ENCODE measurements at regions not wholly inside any gene's neighbourhood (a gene's known extent, or its start where the extent isn't known, plus 50 kb on each side); places are given as distances from the start of the nearest gene placed in this dataset.
"Not testable (repeated sequence)": the region's sequence is repeated elsewhere in the genome, so short reads cannot be mapped to it uniquely, and the experiment has no call there.

DNA sequence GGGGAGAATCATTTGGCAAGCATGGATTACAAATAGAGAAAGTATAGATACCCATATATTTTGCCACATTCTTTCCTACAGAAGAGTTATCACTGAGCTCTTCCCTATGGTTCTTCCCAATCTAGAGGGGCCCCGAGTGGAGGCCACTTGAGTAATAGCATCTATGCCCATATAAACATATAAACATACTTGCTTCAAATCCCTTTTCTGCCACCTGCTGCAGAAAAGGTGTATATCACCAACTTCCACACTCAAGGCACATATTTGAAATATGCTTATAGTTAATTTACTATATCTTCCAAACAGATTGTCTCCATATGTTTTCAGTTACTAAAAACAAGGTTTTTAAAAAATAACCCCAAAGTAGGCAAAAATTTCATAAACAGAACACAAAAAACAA, 642.8 kb upstream of the DIPK2B start:
- in situ Hi-C loops (cut with MboI; ENCODE audit: low sequenced_read_pairs): no loop called here

DNA sequence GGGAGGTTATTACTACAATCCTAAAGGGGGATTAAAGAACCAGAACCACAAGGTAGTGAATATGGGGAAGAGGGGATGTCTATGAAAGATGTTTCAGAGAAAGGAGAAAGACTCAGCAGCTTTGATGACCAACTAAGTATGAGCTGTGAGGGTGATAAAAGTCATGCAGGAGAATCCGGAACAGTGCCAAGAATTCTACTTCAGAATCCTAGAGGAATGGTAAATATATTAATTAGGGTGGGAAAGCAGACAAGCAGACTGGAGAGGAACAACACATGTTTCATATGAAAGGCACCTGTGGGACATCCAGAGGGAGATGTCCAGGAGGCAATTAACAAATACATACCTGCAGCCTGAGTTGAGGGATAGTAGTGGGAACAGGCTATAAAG, 642.2 kb upstream of the DIPK2B start:
- in situ Hi-C loops (cut with MboI; ENCODE audit: low sequenced_read_pairs): no loop called here

DNA sequence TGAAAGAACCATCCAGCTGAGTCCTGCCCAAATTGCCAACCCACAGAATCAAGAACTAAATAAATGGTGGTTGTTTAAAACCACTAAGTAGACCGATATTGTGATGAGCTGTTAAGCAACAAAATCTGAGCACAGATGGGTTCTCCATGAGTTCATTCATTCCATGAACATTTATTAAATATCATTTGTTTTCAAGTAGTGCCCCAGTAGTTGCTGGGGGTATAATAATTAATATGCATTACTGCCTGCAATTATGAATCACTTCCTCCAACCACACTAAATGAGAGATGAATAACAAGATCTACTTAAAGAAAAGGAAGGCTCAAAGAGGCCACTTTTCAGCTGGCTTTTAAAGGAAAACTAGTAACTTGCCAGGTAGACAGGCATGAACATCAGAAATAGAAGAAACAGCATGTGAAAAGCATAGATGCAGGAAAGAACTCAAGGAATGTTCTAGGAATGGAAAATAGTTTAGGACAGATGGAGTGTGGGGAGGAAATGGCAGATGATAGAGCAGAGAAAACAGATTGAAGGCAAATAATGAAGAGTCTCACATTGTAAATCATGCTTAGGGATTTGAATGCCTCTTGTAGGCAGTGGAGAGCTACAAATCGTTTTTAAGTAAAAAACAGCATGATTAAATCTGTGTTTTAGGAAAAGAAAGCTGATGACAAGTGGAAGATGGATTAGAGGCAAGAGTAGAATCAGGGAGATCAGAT, 641.7 kb upstream of the DIPK2B start:
- in situ Hi-C loops (cut with MboI; ENCODE audit: low sequenced_read_pairs): no loop called here

DNA sequence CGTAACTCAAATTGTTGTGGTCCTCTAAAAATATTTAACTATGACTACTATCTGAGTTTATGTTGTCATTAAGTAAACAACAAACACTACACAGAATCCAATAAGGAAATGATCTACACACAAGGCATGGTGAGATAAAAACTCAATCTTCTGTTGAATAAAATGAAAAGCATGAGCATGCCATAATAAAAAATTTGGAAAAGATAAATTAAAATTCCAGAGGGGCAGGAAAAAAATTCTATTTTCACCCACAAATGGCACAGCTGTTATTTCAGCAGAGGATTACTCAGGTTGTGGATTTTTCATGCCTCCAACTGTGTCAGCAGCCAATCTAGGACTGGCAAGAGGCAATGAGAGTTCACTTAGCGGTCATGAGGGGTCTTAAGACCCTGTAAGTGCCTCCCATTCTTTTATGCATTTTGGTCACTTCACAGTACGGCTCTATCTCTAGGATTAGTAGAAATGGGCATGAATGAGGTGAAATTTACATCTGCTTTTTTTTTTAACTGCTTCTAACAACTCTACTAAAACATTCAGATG, 639.8 kb upstream of the DIPK2B start:
- in situ Hi-C loops (cut with MboI; ENCODE audit: low sequenced_read_pairs): no loop called here

DNA sequence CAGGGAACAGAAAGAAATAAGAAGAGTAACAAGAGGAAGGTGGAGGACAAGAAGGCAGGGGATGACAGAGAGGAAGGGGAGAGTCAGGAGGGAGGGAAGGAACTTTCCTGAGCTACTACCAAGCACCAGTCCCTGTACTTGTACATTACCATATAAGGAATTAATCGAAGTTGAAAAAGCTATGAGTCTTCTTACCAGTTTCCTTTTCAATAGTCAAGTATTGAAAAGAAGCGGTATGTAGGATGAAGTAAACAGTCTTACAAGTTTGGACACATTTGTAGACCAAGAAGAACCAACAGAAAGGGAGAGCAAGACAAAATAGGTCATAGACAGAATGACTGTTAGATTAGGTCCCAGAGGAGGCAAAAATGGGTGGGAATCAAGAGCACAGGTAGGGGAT, 629.7 kb upstream of the DIPK2B start:
- in situ Hi-C loops (cut with MboI; ENCODE audit: low sequenced_read_pairs): no loop called here

DNA sequence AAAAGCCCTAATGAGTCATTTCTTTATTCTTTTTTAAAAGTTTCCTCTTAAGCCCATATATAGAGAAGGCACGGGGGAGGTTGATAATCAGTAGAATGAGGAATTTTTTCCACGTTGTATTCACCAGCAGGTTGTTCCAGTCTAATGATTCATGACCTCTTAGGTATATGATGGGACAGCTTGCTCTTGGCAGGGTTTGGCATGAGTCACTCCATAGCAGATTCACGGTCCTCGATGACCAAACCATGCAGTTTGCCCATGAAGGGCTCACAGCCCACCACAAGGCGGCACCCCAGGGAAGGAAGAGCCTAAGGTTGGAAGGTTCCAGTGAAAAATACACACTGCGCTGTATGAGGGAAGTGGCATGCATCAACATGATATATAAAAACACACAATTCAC, 623.8 kb upstream of the DIPK2B start:
- in situ Hi-C loops (cut with MboI; ENCODE audit: low sequenced_read_pairs): no loop called here

DNA sequence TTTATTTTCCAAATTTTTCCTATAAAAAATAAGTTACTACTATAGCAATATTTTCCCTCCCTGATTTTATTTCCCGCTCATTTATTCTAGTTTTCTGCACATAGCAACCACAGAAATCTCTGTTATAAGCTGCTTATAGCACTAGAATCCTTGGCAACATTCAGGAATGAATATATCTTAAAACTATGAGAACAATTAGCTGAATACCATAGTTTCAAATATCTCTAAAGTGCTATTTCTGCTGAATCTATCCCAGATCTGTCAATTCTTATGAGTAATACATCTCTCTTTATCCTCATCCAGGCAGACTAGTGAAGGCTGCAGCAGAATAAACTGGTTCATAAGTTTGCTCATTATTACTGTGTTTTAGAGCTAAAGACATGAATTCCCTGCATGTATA, 622.9 kb upstream of the DIPK2B start:
- in situ Hi-C loops (cut with MboI; ENCODE audit: low sequenced_read_pairs): no loop called here

DNA sequence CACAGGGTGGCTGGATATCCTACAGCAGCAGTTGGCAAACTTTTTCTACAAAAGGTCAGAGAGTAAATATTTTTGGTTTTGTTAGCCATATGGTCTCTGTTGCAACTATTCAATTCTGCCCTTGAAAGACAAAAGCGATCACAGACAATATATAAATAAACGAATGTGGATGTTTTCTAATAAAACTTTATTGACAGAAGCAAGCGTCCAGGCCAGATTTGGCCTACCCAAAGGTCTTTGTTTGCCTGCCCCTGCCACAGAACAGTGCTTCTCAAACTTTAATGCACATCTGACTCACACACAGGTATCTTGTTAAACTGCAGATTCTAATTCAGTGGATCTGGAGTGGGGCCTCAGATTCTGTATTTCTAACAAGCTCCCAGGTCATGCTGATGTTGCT, 621.4 kb upstream of the DIPK2B start:
- in situ Hi-C loops (cut with MboI; ENCODE audit: low sequenced_read_pairs): no loop called here

DNA sequence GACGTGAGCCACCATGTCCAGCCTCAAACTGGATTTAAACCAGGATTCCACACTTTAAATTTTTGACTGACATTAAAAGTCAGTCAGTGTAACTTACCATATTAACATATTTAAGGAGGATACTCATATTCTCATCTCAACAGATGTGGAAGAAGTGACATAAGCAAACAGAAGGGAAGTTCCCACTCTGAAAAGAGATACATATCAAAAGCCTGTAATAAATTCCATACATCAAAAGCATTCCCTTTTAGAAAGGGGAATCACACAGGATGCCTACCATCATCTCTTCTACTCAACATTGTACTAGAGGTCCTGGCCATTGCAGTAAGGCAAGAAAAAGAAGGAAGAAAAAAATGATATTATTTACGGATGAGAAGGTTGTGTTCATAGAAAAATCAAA, 618.2 kb upstream of the DIPK2B start:
- in situ Hi-C loops (cut with MboI; ENCODE audit: low sequenced_read_pairs): no loop called here

DNA sequence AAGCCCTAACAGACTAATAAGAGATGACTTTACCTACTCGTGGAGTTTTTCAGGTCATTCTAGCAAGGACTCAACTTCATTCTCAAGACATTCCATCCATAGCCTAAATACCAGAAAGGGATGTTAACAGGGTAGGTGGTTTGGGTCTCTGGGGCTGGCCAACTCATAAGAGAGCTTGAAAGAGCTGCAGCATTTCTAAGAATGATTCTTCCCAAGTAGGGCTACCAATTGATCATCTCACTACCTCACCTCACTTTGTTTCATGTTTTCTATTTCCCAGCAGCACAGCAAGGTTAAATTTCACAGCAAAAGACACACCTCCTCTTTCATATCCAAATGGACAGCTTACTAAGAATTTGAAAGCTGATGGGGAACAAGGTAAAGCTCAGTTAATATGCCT, 614.8 kb upstream of the DIPK2B start:
- in situ Hi-C loops (cut with MboI; ENCODE audit: low sequenced_read_pairs): no loop called here

DNA sequence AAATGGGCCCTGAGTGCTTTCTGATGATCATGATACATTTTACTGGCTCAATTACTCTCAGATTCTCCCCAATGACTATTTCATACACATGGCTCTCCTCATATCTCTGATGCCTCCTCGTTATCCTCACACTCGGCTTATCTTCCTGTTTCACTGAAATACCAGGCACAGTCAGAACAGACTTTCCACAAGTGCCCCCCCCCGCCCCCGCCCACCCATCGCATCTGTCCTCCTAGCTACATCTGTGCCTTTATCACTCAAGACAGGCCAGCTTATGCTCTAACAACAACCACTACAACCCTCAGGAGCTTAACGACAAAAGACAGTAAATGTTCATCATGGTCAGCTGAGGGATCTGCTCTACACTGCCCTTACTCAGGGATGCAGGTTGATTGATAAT, 610.6 kb upstream of the DIPK2B start:
- in situ Hi-C loops (cut with MboI; ENCODE audit: low sequenced_read_pairs): no loop called here

DNA sequence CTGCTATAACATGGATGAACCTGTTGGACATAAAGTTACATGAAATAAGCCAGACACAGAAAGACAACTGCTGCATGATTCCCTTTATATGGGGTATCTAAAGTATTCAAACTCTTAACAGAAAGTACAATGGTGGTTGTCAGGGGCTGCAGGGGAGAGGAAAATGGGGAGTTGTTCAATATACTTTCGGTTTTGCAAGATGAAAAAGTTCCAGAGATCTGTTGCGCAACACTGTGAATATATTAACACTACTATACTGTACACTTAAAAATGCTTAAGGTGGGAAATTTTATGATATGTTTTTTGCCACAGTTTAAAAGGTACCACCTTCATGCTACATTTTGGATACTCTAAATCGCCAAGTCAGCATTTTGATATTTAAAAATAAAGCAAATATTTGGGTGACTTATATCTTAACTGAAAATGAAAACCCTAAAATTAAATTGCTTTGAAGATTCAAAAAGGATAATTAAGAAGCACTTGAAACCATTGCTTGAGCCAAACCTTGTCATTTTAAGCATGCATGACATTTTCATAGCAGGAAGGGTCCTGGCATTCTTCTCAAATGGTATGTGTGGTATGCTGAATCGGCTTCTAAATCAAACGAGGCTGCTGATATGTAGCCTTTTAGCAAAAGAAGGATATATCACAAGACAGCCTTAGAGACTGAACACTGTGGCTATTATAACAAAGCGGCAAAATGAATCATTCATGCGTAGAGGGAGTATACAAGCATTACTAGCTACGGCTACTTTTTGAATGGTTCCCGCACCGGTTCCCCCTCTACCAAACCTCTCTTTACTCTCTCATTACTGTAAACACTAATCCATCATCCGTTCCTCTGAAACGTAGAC, 607.1 kb upstream of the DIPK2B start:
- in situ Hi-C loops (cut with MboI; ENCODE audit: low sequenced_read_pairs): no loop called here

DNA sequence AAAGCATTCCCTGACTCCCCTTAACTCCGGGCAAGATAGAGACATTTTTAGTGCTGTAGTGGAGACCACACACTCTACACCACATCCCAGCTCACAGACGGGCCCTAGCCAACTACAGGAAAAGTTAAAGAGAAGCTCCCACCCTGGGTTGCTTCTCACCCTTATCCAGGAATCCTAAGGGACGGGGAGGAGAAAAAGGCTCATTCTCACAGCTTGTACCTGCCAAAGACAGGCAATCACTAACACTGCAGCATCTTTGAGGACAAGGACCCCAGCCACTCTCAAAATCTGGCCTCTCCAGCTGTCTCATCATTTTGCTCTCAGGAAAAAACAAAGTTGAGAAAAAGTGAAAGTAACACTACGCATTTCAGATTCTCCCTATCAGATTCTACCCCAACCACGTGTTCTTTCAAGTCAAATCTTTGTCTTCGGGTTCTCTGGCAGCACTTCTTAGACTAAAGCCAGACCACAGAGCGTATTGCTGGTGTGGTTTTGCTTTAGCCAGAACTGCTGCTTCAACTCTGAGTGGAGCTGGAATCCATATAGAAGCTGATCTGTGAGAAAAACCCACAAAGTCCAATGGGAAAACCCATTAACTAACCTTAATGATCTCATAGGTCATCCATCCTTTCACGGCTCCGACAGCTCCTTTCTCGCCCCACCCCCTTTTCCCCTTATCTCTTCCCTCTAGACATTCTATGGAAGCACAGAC, 605.9 kb upstream of the DIPK2B start:
- in situ Hi-C loops (cut with MboI; ENCODE audit: low sequenced_read_pairs): no loop called here

DNA sequence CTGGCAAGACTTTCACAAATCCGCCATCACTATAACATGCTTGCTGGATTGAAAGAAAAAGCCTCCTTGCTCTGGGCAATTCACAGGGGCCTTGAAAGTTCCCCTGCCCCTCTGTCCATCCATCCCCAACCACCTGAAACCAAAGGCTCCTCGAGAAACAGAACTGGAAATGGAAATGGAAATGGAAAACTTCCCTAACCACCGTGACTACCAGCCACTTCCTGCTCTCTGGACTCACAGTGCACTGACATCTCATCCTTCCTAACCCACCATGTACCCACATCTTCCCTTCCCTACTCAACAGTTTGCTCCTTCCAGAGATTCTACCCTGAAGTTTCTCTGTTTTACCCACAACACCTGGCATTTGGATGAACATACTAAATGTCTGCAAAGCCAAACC, 603.6 kb upstream of the DIPK2B start:
- in situ Hi-C loops (cut with MboI; ENCODE audit: low sequenced_read_pairs): no loop called here

DNA sequence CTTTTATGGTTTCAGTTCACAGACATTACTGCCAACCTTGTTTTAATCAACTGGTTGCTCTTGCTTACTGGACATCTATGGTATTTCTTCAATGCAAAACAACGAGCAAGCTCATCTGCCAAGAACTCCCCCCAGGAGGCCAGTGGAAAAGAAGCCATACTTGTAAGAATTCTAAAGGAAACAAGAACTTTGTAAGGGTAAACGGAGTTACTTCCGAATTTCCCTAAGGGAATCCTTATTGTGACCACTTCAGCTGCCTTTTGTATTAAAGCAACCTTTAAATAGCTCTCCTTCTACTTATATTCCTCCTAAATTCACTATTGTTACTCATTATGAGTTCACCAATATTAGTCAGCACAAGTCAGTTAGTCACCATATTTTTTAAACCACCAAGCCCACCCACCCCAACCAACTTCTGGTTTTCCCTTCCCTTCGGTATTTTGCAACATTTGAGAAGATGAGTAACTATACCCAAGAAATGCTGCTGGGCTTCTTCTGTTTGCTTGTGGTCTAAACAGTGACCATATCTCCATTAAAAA, 602.8 kb upstream of the DIPK2B start:
- in situ Hi-C loops (cut with MboI; ENCODE audit: low sequenced_read_pairs): no loop called here

DNA sequence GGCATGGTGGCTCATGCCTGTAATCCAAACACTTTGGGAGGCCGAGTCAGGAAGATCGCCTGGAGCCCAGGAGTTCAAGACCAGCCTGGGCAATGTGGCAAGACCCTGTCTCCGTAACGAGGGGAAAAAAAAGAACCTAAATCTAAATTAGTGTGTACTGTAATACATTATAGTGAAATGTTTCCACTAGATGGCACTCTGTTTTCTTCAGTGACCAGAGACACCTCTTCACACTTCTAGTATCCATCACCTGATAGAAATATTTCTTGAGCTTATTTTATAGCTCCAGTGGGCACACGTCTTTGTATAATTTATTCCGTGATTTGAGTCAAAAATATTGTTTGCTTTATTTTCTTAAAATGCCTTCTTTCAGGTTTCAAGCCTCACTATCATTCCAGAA, 600.9 kb upstream of the DIPK2B start:
- in situ Hi-C loops (cut with MboI; ENCODE audit: low sequenced_read_pairs): no loop called here

DNA sequence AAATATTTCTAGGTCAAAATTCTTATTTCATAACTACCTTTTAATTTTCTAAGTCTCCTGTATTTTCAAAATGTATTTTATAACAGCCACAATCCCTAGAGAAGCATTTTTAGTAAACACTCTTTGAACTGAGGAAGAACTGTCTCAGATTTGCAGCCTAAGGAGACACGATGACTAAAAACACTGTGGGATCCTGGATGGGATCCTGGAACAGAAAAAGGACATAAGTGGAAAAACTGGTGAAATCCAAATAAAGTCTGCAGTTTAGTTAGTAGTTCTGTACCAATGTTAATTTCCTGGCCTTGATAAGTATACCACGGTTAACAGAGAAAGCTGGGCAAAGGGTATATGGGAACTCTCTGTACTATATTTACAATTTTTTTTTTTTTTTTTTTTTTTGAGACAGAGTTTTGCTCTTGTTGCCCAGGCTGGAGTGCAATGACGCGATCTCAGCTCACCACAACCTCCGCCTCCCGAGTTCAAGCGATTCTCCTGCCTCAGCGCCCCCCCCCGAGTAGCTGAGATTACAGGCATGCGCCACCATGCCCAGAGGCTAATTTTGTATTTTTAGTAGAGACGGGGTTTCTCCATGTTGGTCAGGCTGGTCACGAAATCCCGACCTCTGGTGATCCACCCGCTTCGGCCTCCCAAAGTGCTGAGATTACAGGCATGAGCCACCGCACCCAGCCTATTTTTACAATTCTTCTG, 600.2 kb upstream of the DIPK2B start:
- in situ Hi-C loops (cut with MboI; ENCODE audit: low sequenced_read_pairs): not testable (repeated sequence)

DNA sequence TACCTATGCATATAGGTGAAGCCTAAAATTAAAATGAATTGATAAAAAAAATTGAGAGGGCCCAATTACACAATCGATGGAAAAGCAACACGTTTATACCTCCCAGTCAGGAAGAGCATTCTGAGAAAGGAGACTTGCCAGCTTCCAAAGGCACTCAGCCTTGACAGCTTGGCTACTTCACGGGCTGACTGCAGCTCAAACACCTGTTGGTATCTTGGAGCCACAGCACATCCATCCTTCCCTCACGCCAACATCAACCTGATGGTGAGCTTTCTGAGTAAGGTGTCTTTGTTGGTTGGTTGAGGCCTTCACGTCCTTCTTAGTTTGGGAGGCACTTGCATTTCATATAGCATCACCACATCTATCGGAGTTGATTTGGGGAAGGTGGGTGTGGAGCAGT, 598.9 kb upstream of the DIPK2B start:
- in situ Hi-C loops (cut with MboI; ENCODE audit: low sequenced_read_pairs): no loop called here

DNA sequence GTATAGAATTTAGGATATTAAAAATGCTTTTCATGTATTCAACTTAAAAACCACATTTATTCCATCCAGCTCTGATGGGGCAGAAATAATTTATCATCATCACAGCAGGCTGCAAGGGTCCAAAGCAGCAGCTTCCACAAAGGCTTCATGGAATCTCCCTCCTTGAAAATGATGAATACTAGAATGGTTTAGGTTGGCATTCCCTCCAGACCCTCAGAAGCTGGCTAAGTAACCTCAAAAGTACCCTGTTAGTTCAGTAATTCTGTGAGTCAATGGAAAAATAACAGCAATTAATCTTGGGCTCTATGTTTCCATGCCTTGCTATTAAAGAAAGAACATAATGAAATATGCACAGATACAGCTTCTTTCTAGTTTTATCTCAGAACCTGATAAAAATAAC, 594.9 kb upstream of the DIPK2B start:
- in situ Hi-C loops (cut with MboI; ENCODE audit: low sequenced_read_pairs): no loop called here

DNA sequence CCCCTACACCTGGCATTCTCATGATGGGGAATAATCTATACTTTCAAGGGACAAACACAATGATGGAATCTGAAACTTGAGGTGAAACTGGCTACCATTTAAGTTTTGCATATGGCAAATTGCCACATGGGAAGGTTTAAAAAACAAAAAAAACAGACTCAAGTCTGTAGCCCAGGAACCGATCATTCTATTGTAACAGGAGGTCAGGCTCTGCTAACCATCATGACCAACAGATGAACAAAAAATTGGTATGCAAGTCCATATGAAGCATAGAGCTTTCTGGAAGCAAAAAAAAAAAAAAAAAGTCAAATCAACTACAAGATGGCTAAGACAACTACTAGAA, 594.3 kb upstream of the DIPK2B start:
- in situ Hi-C loops (cut with MboI; ENCODE audit: low sequenced_read_pairs): no loop called here

All from HL-60/S4 (cell line).